Calu3 (cell line): ENCODE measurements at regions not wholly inside any gene's neighbourhood (a gene's known extent, or its start where the extent isn't known, plus 50 kb on each side); places are given as distances from the start of the nearest gene placed in this dataset.

Experiments used
- BruUV-seq: library from RNA; stranded (reverse); fragments of 400-500 nt; replicated peaks from 2 replicates; lab custom pipeline; 2021; lab: Mats Ljungman, UMichigan
- CTCF ChIA-PET: fragments of 300-600 bp; sonication (Branson Sonifier 250); formaldehyde crosslinking; loops from one replicate; lab custom pipeline; 2022; ENCODE audit warnings: antibody characterized with exemption; lab: Charles Lee
- DNase-seq: peaks from one replicate; pipeline ENCODE4 v3.0.0; 2022
- H3K27ac Mint-ChIP-seq: one replicate; pipeline ENCODE4 v1.8.0; 2022; ENCODE audit warnings: mixed read lengths; ENCODE audit not compliant: unreplicated experiment
- H3K27me3 Mint-ChIP-seq: one replicate; pipeline ENCODE4 v1.8.0; 2022; ENCODE audit warnings: mixed read lengths; ENCODE audit not compliant: unreplicated experiment
- H3K36me3 Mint-ChIP-seq: one replicate; pipeline ENCODE4 v1.8.0; 2022; ENCODE audit warnings: mild to moderate bottlenecking, moderate library complexity, mixed read lengths; ENCODE audit not compliant: insufficient read depth, unreplicated experiment
- H3K4me1 Mint-ChIP-seq: one replicate; pipeline ENCODE4 v1.8.0; 2022; ENCODE audit warnings: mild to moderate bottlenecking, low read depth, mixed read lengths; ENCODE audit not compliant: unreplicated experiment
- H3K4me3 Mint-ChIP-seq: one replicate; pipeline ENCODE4 v1.8.0; 2022; ENCODE audit warnings: mild to moderate bottlenecking, low read depth, moderate library complexity, mixed read lengths; ENCODE audit not compliant: unreplicated experiment
- H3K9me3 Mint-ChIP-seq: one replicate; pipeline ENCODE4 v1.8.0; 2022; ENCODE audit warnings: low read depth, mixed read lengths; ENCODE audit not compliant: unreplicated experiment
- intact Hi-C: fragments of 100-400 bp; cut with micrococcal nuclease; formaldehyde crosslinking; loops from one replicate; pipeline ENCODE4 v1.10.0; 2022; ENCODE audit not compliant: unreplicated experiment
- TF ChIP-seq, protein P1 (sequence below): fragments of 200-600 bp; IDR thresholded peaks from one replicate; pipeline ENCODE4 v1.8.0; 2022; ENCODE audit warnings: antibody characterized with exemption; ENCODE audit not compliant: unreplicated experiment

DNA sequence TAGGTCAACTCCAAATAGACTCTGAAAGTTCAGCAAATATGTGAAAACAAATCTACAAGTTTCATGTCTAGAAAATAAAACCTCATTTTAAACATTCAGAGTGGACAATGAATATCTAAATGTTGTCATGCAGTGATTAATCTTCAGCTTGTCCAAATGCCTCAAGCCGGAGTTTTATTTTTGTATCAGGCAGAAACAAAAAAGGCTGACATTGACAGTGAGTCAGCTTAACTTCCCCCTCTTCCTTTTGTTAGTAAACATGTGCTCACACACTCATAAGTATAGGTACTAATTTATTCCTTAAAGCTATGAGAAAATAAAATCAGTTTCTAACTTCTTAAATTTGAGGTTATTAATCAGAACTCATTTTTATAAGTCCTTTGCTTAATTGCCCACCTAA, 467.9 kb upstream of the DAB2 start:
- DNase-seq = no peak
- Mint-ChIP-seq H3K27me3 (no peaks in the 10 kb centered on the region), H3K36me3 (no peaks in the 10 kb centered on the region), H3K4me3 (no peak overlapping the region), H3K27ac (no peak overlapping the region), H3K9me3 (no peaks in the 10 kb centered on the region), H3K4me1 (no peaks in the 10 kb centered on the region)
- no TSS peak for BruUV-seq
- TF ChIP-seq, protein P1, sequence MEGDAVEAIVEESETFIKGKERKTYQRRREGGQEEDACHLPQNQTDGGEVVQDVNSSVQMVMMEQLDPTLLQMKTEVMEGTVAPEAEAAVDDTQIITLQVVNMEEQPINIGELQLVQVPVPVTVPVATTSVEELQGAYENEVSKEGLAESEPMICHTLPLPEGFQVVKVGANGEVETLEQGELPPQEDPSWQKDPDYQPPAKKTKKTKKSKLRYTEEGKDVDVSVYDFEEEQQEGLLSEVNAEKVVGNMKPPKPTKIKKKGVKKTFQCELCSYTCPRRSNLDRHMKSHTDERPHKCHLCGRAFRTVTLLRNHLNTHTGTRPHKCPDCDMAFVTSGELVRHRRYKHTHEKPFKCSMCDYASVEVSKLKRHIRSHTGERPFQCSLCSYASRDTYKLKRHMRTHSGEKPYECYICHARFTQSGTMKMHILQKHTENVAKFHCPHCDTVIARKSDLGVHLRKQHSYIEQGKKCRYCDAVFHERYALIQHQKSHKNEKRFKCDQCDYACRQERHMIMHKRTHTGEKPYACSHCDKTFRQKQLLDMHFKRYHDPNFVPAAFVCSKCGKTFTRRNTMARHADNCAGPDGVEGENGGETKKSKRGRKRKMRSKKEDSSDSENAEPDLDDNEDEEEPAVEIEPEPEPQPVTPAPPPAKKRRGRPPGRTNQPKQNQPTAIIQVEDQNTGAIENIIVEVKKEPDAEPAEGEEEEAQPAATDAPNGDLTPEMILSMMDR = no peak
- intact Hi-C loops = no loop called here
- CTCF ChIA-PET = no interaction called here

DNA sequence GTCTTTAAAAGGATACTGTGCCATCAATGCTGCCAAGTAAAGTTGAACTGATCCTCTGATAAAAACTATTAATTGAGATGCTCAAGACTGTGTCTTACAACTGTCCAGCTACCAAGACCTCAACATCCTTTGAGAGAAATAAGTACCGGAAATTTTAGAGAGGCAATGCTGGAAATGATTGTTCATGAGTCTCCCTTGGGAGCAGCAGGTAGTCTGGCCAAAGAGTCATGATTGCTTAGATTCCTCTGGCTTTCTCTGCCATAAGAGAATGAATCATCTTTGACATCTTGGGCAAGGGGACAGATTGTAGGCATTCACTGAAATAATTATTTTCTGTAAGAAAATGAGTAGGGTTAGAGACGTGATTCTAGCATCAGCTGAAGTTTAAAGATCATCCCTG, 466.6 kb upstream of the DAB2 start:
- no TSS peak for BruUV-seq
- no peaks in the 10 kb centered on the region for H3K36me3 Mint-ChIP-seq
- intact Hi-C loops = no loop called here
- no peaks in the 10 kb centered on the region for H3K9me3 Mint-ChIP-seq
- no peaks in the 10 kb centered on the region for H3K27me3 Mint-ChIP-seq
- no peak for DNase-seq
- CTCF ChIA-PET = no interaction called here
- no peak overlapping the region for H3K4me3 Mint-ChIP-seq
- TF ChIP-seq, protein P1 = no peak
- no peak overlapping the region for H3K27ac Mint-ChIP-seq
- no peaks in the 10 kb centered on the region for H3K4me1 Mint-ChIP-seq

DNA sequence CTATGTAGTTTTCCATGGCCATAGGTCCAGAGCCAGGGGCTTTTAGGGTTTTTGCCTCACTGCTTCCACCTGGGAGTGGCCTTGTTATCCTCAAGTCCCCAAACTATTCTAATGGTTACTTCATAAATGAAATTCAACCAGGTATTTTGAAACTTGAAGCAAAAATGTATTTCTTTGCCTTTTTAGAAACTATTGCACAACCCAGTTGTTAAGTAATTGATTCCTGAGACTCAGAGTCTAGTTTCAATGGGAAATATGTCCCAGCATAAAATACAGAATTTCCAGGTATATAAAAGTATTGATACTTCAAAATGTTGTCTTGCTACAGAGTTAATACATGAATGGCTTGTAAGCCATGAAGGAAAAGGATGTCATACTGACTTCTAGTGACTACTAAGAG, 456.2 kb upstream of the DAB2 start:
- H3K9me3 Mint-ChIP-seq = no peaks in the 10 kb centered on the region
- no peak for DNase-seq
- CTCF ChIA-PET = no interaction called here
- no peak overlapping the region for H3K27ac Mint-ChIP-seq
- H3K27me3 Mint-ChIP-seq = no peaks in the 10 kb centered on the region
- BruUV-seq = no TSS peak
- TF ChIP-seq, protein P1 = no peak
- no peak overlapping the region for H3K4me3 Mint-ChIP-seq
- H3K4me1 Mint-ChIP-seq = no peaks in the 10 kb centered on the region
- intact Hi-C loops = no loop called here
- H3K36me3 Mint-ChIP-seq = no peaks in the 10 kb centered on the region

DNA sequence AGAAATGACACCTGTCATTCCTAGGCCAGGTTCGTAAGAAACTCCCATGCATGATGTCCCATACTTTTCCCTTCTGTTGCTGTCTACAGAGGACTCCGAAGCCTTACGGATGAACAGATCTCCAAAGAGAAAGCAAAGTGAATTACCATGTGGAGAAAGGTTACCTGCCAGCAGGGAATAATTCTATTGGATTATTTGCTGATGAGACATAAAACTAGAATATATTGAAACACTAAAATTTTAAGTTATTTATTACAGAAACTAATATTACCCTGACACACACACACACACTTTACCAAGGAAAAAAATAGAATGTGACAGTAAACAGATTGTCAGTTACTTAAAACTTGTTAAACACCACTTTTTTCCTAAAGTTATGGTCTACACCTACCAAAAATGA, 452.7 kb upstream of the DAB2 start:
- no peak overlapping the region for H3K27ac Mint-ChIP-seq
- BruUV-seq = no TSS peak
- no peaks in the 10 kb centered on the region for H3K36me3 Mint-ChIP-seq
- CTCF ChIA-PET = no interaction called here
- TF ChIP-seq, protein P1 = no peak
- intact Hi-C loops = no loop called here
- no peaks in the 10 kb centered on the region for H3K4me1 Mint-ChIP-seq
- no peak overlapping the region for H3K4me3 Mint-ChIP-seq
- no peaks in the 10 kb centered on the region for H3K27me3 Mint-ChIP-seq
- DNase-seq = no peak
- no peaks in the 10 kb centered on the region for H3K9me3 Mint-ChIP-seq

DNA sequence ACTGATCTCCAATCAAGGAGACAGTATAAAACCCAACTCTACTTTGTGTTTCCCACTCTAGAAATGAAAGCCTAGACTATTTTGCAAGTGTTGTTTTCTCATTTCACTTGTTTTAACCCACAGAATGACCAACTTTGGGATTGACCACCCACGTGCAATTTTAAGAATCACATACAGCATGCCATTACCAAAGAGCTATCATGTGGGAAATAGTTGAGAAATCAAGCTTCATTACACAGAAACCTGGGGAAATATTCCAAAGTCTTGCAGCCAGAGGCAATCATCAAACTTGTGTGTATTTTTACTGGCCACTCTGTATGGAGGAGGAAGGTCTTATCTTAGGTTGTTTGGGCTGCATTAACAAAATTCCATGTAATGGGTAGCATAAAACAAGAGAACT, 451.4 kb upstream of the DAB2 start:
- CTCF ChIA-PET = no interaction called here
- H3K27me3 Mint-ChIP-seq = no peaks in the 10 kb centered on the region
- no peak overlapping the region for H3K4me3 Mint-ChIP-seq
- H3K9me3 Mint-ChIP-seq = no peaks in the 10 kb centered on the region
- no TSS peak for BruUV-seq
- no peak for DNase-seq
- intact Hi-C loops = no loop called here
- no peaks in the 10 kb centered on the region for H3K4me1 Mint-ChIP-seq
- TF ChIP-seq, protein P1 = no peak
- no peak overlapping the region for H3K27ac Mint-ChIP-seq
- no peaks in the 10 kb centered on the region for H3K36me3 Mint-ChIP-seq
